ENCODE measurements at regions not wholly inside any gene's neighbourhood (a gene's known extent, or its start where the extent isn't known, plus 50 kb on each side); places are given as distances from the start of the nearest gene placed in this dataset.
"Not testable (repeated sequence)": the region's sequence is repeated elsewhere in the genome, so short reads cannot be mapped to it uniquely, and the experiment has no call there.

DNA sequence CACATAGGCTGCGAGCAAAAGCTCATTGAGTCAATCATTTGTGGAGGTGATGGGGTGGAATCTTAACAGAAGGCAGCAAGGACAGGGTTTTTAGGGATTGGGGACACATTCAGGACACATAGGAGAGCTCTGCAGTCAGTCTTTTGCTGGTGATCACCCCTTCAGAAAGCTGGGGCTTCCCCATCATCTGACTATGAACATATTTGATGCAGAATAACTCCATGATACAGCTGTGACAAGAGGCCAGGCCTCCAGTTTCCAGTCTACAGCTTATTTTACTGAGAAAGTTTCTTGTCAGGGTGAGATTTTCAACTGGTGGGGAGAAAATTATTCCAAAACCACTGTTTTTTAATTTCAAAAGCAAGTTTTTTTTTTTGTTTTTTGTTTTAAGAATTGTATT is 134.2 kb downstream of the TMEM30B start:
- Histone ChIP-seq H3K27me3 (ENCODE audit: control insufficient read depth, insufficient read depth, low read length) (no peaks in the 10 kb centered on the region), H3K36me3 (ENCODE audit: control insufficient read depth, insufficient read depth, low read length) (no peaks in the 10 kb centered on the region), H3K9me3 (ENCODE audit: control insufficient read depth, low read length) (no peaks in the 10 kb centered on the region), H3K4me1 (peaks cover 13% of the 10 kb centered on the region), H3K9ac (no peak overlapping the region), H3K79me2 (no peaks in the 10 kb centered on the region), H3K27ac (no peak overlapping the region), H3K4me3 (ENCODE audit: low read depth, low read length) (no peak overlapping the region), H2AFZ (no peak overlapping the region), H3K4me2 (ENCODE audit: low read length) (no peak overlapping the region)
- TF ChIP-seq CTCF (IDR thresholded peaks at IDR 0.05): no peak

GRCh38 chr14:61145903-61146481 is 135.1 kb downstream of the TMEM30B start:
- H3K4me3 ChIP-seq (ENCODE audit: low read depth, low read length): no peak overlapping the region
- H3K27ac ChIP-seq: no peak overlapping the region

DNA sequence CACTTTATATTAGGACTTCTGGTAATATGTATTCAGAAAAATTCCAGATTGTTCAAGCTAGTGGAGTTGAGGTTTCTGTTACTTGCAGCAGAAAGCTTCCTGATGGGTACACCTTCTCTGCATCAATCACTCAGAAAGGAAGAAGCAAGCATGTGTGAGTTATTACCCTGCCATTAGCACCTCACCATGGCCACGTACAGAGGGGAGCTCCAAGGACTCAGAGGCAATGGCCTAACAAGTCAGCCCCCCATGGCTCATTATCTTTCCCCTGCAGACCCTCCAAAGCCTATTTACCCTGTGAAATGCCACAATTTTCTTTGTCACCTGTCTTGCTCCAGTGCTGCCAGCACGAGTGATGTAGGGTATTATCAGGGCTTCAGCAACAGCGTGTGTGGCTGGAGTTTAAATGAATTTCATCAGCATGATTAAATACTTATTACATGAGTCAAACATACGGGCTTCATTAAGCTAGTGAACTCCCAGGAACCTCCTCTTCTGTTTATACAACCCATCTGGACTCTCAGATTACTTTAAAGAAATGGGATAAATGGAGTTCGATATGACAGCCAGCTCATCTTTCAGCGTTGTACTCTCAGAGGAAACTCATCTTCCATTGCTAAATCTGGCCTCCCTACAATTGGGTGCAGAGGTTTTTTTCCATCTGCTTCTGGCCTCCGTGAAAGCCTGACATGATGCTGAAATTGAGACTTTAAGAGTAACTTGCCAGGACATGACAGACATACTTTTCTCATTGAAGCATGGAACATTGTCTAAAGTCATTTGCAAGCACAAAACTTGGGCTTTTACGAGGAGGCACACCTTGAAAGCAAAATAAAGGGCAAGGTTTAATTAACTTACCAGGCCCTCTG is 135.9 kb downstream of the TMEM30B start:
- no peaks in the 10 kb centered on the region for H3K9me3 ChIP-seq (ENCODE audit: control insufficient read depth, low read length)
- no peaks in the 10 kb centered on the region for H3K27me3 ChIP-seq (ENCODE audit: control insufficient read depth, insufficient read depth, low read length)
- peaks cover 13% of the 10 kb centered on the region for H3K4me1 ChIP-seq
- peak overlapping the region; percentile 61 for H2AFZ ChIP-seq
- no peak overlapping the region for H3K4me2 ChIP-seq (ENCODE audit: low read length)
- H3K36me3 ChIP-seq (ENCODE audit: control insufficient read depth, insufficient read depth, low read length): no peaks in the 10 kb centered on the region
- H3K27ac ChIP-seq: peak overlapping the region; percentile 6
- H3K4me3 ChIP-seq (ENCODE audit: low read depth, low read length): no peak overlapping the region
- H3K79me2 ChIP-seq: no peaks in the 10 kb centered on the region
- H3K9ac ChIP-seq: no peak overlapping the region
- TF ChIP-seq CTCF (IDR thresholded peaks at IDR 0.05): no peak

More at GRCh38 chr14:61145903-61146481, 135.1 kb downstream of the TMEM30B start:
- Histone ChIP-seq H2AFZ (peak overlapping the region; percentile 61), H3K27me3 (ENCODE audit: control insufficient read depth, insufficient read depth, low read length) (no peaks in the 10 kb centered on the region), H3K36me3 (ENCODE audit: control insufficient read depth, insufficient read depth, low read length) (no peaks in the 10 kb centered on the region), H3K4me1 (peaks cover 13% of the 10 kb centered on the region), H3K4me2 (ENCODE audit: low read length) (no peak overlapping the region), H3K9me3 (ENCODE audit: control insufficient read depth, low read length) (no peaks in the 10 kb centered on the region), H3K9ac (no peak overlapping the region), H3K79me2 (no peaks in the 10 kb centered on the region)
- TF ChIP-seq CTCF (IDR thresholded peaks at IDR 0.05): no peak

- Histone ChIP-seq H3K4me1 (peaks cover 13% of the 10 kb centered on the region), H3K27ac (peak overlapping the region; percentile 6)
- H3K9ac ChIP-seq; H3K4me2 ChIP-seq (ENCODE audit: low read length); H2AFZ ChIP-seq; H3K9me3 ChIP-seq (ENCODE audit: control insufficient read depth, low read length); H3K36me3 ChIP-seq (ENCODE audit: control insufficient read depth, insufficient read depth, low read length); H3K27me3 ChIP-seq (ENCODE audit: control insufficient read depth, insufficient read depth, low read length); H3K4me3 ChIP-seq (ENCODE audit: low read depth, low read length); H3K79me2 ChIP-seq: not testable (repeated sequence)
Observed at GRCh38 chr14:61144117-61145033, 136.8 kb downstream of the TMEM30B start.

DNA sequence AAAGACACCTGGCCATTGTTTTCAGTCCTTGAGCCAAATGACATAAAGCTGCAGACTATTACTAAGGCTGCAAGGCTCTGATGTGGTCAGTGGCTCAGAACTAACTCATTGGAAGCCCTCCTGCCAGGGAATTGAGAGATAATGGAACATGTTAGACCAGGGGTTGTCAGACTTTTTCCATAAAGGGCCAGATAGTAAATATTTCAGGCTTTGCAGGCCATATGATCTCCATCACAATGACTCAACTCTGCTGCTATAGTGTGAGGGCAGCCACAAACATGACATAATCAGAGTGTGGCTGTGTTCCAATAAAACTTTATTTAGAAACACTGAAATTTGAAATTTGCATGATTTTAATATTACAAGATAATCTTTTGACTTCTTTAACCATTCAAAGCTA is 140.3 kb downstream of the TMEM30B start:
- no peak overlapping the region for H3K27ac ChIP-seq
- no peak for TF ChIP-seq CTCF (IDR thresholded peaks at IDR 0.05)
- H3K4me2 ChIP-seq (ENCODE audit: low read length): no peak overlapping the region
- no peak overlapping the region for H3K4me3 ChIP-seq (ENCODE audit: low read depth, low read length)
- H3K79me2 ChIP-seq: no peaks in the 10 kb centered on the region
- H3K9me3 ChIP-seq (ENCODE audit: control insufficient read depth, low read length): no peaks in the 10 kb centered on the region
- no peak overlapping the region for H3K9ac ChIP-seq
- H2AFZ ChIP-seq: no peak overlapping the region
- no peaks in the 10 kb centered on the region for H3K27me3 ChIP-seq (ENCODE audit: control insufficient read depth, insufficient read depth, low read length)
- peaks cover 13% of the 10 kb centered on the region for H3K4me1 ChIP-seq
- no peaks in the 10 kb centered on the region for H3K36me3 ChIP-seq (ENCODE audit: control insufficient read depth, insufficient read depth, low read length)
